Naive thymus-derived CD8-positive, alpha-beta T cell (primary cell): ENCODE measurements at regions not wholly inside any gene's neighbourhood (a gene's known extent, or its start where the extent isn't known, plus 50 kb on each side); places are given as distances from the start of the nearest gene placed in this dataset.

Source experiments
- ATAC-seq, 2 donors: fragments of 150-1000 bp; cut with Tn5 transposase in 1 of 2; sonication (Bioruptor Pico), chemical (Tn5 transposase) in 1 of 2; 1 replicate in 1 of 2; 2 replicates in 1 of 2; pipeline ENCODE4 v1.10.0; 2021; ENCODE audit warnings: mild to moderate bottlenecking in 2 of 2, moderate library complexity in 2 of 2
- POLR2A ChIA-PET: fragments of 350-600 bp; sonication (Branson Sonifier 250); formaldehyde crosslinking; loops from one replicate; lab custom pipeline; 2021; ENCODE audit warnings: antibody characterized with exemption; lab: Charles Lee
- DNase-seq, 10 donors: peaks; one replicate each; pipeline versions ENCODE4 v3.0.0 to v3.0.0-alpha.2; 2020 to 2022
- H3K27ac Mint-ChIP-seq, 10 donors: one replicate each; pipeline ENCODE4 v1.8.0; 2020 to 2022; ENCODE audit warnings: mild to moderate bottlenecking in 10 of 10, mixed read lengths in 10 of 10, moderate library complexity in 4 of 10, inconsistent platforms in 1 of 10
- H3K27me3 Mint-ChIP-seq, 5 donors: one replicate each; pipeline ENCODE4 v1.8.0; 2021 to 2022; ENCODE audit warnings: mixed read lengths in 5 of 5
- H3K36me3 Mint-ChIP-seq, 3 donors: one replicate each; pipeline ENCODE4 v1.8.0; 2020 to 2022; ENCODE audit warnings: mixed read lengths in 3 of 3, mild to moderate bottlenecking in 2 of 3, inconsistent platforms in 1 of 3
- H3K4me1 Mint-ChIP-seq, 4 donors: one replicate each; pipeline ENCODE4 v1.8.0; 2021 to 2022; ENCODE audit warnings: mixed read lengths in 4 of 4
- H3K4me3 Mint-ChIP-seq, 10 donors: one replicate each; pipeline ENCODE4 v1.8.0; 2020 to 2022; ENCODE audit warnings: mild to moderate bottlenecking in 10 of 10, mixed read lengths in 10 of 10, moderate library complexity in 6 of 10, inconsistent platforms in 1 of 10
- H3K9me3 Mint-ChIP-seq, 9 donors: one replicate each; pipeline ENCODE4 v1.8.0; 2020 to 2022; ENCODE audit warnings: mixed read lengths in 9 of 9, mild to moderate bottlenecking in 3 of 9, inconsistent platforms in 1 of 9, moderate library complexity in 1 of 9

DNA sequence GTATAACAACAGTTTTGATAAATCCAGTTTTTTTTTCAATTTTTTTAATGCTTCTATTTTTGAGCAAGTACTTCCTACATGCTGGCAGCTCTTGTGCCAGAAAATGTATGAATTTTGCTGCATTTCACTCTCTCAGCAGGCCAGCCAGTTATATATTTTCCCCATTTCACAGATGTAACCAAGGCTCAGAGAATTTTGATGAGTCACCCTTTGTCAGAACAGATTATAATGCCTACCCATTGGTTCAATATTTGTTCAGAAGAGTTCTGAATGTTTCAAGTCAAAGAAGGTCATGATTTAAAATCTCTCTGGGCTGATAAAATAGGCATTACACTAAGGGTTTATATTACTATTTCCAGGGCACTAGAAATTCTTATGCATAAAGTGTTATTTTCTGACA is 452.2 kb downstream of the RWDD3 start:
- H3K4me3 Mint-ChIP-seq, result no peak overlapping the region
- H3K4me1 Mint-ChIP-seq, result no peaks in the 10 kb centered on the region
- H3K27ac Mint-ChIP-seq, result no peak overlapping the region
- H3K36me3 Mint-ChIP-seq, result peaks cover 0 to 7% (median 0%) of the 10 kb centered on the region in 3 donors
- peaks cover 0 to 14% (median 0%) of the 10 kb centered on the region in 9 donors for H3K9me3 Mint-ChIP-seq
- POLR2A ChIA-PET, result no interaction called here
- no peak for DNase-seq
- peaks cover 0 to 4% (median 0%) of the 10 kb centered on the region in 5 donors for H3K27me3 Mint-ChIP-seq
- ATAC-seq, result no peak

DNA sequence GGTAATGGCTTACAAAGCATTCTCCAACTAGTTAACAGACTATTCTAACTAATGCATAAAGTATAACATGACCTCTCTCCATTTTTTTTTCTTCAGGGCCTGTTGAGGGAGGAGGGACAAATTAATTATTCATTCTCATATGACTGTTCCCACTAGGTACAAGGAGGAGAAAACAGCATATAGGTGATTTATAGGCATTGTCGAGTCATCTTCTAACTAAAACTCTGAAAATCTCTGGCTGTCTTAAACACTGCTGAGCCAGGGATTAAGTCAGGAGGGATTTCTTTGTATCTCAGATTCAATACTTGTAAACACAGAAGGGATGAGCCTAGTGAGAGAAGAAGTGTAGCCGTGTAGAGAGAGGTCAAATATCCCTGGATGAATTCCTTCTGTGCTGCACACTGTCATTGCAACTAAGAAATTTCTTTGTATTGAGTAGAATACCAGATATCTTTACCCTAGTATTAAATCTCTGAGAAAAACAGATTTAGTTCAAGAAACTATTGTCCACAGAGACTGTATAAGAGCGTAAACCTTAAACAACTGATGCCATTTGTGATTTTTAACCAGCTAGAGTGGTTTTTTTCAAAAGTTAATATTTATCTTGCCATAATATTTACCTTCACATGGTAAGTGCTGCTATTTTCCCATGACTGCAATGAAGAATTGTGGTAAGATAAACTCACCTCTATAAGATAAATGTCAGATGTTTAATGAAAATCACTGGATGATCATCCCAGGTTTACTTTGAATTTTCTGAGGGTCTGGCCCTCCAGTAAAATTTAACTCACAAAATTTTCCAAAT is 465.3 kb downstream of the RWDD3 start:
- Mint-ChIP-seq H3K4me1 (no peaks in the 10 kb centered on the region), H3K27ac (no peak overlapping the region), H3K36me3 (peaks cover 0 to 7% (median 0%) of the 10 kb centered on the region in 3 donors), H3K9me3 (peaks cover 13 to 39% (median 19%) of the 10 kb centered on the region in 9 donors), H3K4me3 (no peak overlapping the region), H3K27me3 (peaks cover 0 to 3% (median 0%) of the 10 kb centered on the region in 5 donors)
- POLR2A ChIA-PET, result no interaction called here
- ATAC-seq (no peak), DNase-seq (no peak)

- no peak for ATAC-seq
- POLR2A ChIA-PET, result no interaction called here
- no peaks in the 10 kb centered on the region for H3K4me1 Mint-ChIP-seq
- no peak for DNase-seq
- H3K27ac Mint-ChIP-seq, result no peak overlapping the region
- H3K9me3 Mint-ChIP-seq, result peaks cover 18 to 44% (median 28%) of the 10 kb centered on the region in 9 donors
- H3K36me3 Mint-ChIP-seq, result peaks cover 0 to 13% (median 0%) of the 10 kb centered on the region in 3 donors
- peaks cover 0 to 3% (median 0%) of the 10 kb centered on the region in 5 donors for H3K27me3 Mint-ChIP-seq
- H3K4me3 Mint-ChIP-seq, result no peak overlapping the region
Observed at GRCh38 chr1:95701450-95702173, 467.6 kb downstream of the RWDD3 start.

DNA sequence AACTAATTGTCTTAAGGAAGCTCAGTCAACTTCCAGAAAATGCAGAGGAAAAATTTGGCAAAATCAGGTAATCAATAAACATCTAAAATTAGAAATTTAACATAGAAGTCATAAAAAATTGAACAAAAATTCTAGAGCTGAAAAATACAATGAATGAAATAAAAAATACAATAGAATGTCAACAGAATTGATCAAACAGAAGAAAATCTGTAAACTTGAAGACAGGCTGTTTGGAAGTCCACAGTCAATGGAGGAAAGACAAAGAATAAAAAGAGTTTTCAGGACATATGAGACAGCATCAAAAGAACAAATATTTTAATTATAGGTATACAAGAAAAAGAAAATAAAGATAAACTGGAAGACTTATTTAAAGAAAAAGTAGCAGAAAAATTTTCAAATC is 469.0 kb downstream of the RWDD3 start:
- H3K4me3 Mint-ChIP-seq, result no peak overlapping the region
- peaks cover 0 to 13% (median 0%) of the 10 kb centered on the region in 3 donors for H3K36me3 Mint-ChIP-seq
- H3K4me1 Mint-ChIP-seq, result no peaks in the 10 kb centered on the region
- POLR2A ChIA-PET, result no interaction called here
- peaks cover 21 to 49% (median 30%) of the 10 kb centered on the region in 9 donors for H3K9me3 Mint-ChIP-seq
- H3K27ac Mint-ChIP-seq, result no peak overlapping the region
- peaks cover 0 to 3% (median 0%) of the 10 kb centered on the region in 5 donors for H3K27me3 Mint-ChIP-seq
- DNase-seq (no peak), ATAC-seq (no peak)

- ATAC-seq (no peak), DNase-seq (no peak)
- Mint-ChIP-seq H3K9me3 (peaks cover 0 to 22% (median 0%) of the 10 kb centered on the region in 9 donors), H3K4me1 (no peaks in the 10 kb centered on the region), H3K4me3 (no peak overlapping the region), H3K36me3 (no peaks in the 10 kb centered on the region), H3K27ac (no peak overlapping the region), H3K27me3 (no peaks in the 10 kb centered on the region)
- POLR2A ChIA-PET, result no interaction called here
Observed at GRCh38 chr1:95716097-95716496, 482.1 kb downstream of the RWDD3 start.

DNA sequence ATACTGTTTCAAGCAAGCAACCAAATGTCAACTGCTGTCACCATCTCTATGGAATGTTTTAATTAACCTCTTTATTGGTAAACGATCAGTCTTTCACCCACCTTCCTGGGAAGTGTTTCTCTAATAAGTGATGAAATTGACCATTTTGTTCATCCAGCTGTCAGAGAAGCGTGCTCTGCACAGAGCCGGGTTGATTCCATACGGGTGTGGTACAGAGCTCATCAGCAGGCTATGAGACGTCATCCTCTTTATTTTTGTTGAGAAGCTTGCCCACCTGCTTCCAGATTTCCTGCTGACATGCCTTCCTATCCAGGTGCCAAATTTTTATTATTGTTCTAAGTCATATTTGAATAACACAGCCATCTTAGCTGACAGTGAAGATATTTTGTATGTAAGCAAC is 482.5 kb downstream of the RWDD3 start:
- POLR2A ChIA-PET, result no interaction called here
- H3K9me3 Mint-ChIP-seq, result peaks cover 0 to 22% (median 3%) of the 10 kb centered on the region in 9 donors

GRCh38 chr1:95723346-95723745 is 489.3 kb downstream of the RWDD3 start:
- ATAC-seq (no peak), DNase-seq (no peak)
- no peaks in the 10 kb centered on the region for H3K4me1 Mint-ChIP-seq
- no peaks in the 10 kb centered on the region for H3K36me3 Mint-ChIP-seq
- H3K27me3 Mint-ChIP-seq, result no peaks in the 10 kb centered on the region
- H3K4me3 Mint-ChIP-seq, result no peak overlapping the region
- H3K9me3 Mint-ChIP-seq, result peaks cover 0 to 17% (median 0%) of the 10 kb centered on the region in 9 donors
- no peak overlapping the region for H3K27ac Mint-ChIP-seq
- POLR2A ChIA-PET, result no interaction called here

More for the DNA sequence above, 482.5 kb downstream of the RWDD3 start:
- H3K27me3 Mint-ChIP-seq, result no peaks in the 10 kb centered on the region
- no peaks in the 10 kb centered on the region for H3K4me1 Mint-ChIP-seq
- no peak for DNase-seq
- H3K4me3 Mint-ChIP-seq, result no peak overlapping the region
- no peaks in the 10 kb centered on the region for H3K36me3 Mint-ChIP-seq
- ATAC-seq, result no peak
- no peak overlapping the region for H3K27ac Mint-ChIP-seq

- ATAC-seq (no peak), DNase-seq (no peak)
- Mint-ChIP-seq H3K27me3 (no peaks in the 10 kb centered on the region), H3K9me3 (peaks cover 0 to 17% (median 10%) of the 10 kb centered on the region in 9 donors), H3K36me3 (no peaks in the 10 kb centered on the region), H3K4me1 (no peaks in the 10 kb centered on the region), H3K4me3 (no peak overlapping the region), H3K27ac (no peak overlapping the region)
- POLR2A ChIA-PET, result no interaction called here
Observed at GRCh38 chr1:95728841-95729240, 494.8 kb downstream of the RWDD3 start.

- no peaks in the 10 kb centered on the region for H3K27me3 Mint-ChIP-seq
- POLR2A ChIA-PET, result no interaction called here
- ATAC-seq (no peak), DNase-seq (no peak)
- H3K27ac Mint-ChIP-seq, result no peak overlapping the region
- H3K9me3 Mint-ChIP-seq, result peaks cover 2 to 24% (median 11%) of the 10 kb centered on the region in 9 donors
- H3K36me3 Mint-ChIP-seq, result no peaks in the 10 kb centered on the region
- H3K4me3 Mint-ChIP-seq, result no peak overlapping the region
- H3K4me1 Mint-ChIP-seq, result no peaks in the 10 kb centered on the region
Observed at GRCh38 chr1:95730986-95731385, 497.0 kb downstream of the RWDD3 start.

GRCh38 chr1:95731466-95731865 is 497.5 kb downstream of the RWDD3 start:
- Mint-ChIP-seq H3K4me3 (no peak overlapping the region), H3K36me3 (no peaks in the 10 kb centered on the region), H3K27ac (no peak overlapping the region), H3K4me1 (no peaks in the 10 kb centered on the region), H3K9me3 (peaks cover 2 to 27% (median 11%) of the 10 kb centered on the region in 9 donors), H3K27me3 (no peaks in the 10 kb centered on the region)
- no peak for DNase-seq
- ATAC-seq, result no peak
- POLR2A ChIA-PET, result no interaction called here

DNA sequence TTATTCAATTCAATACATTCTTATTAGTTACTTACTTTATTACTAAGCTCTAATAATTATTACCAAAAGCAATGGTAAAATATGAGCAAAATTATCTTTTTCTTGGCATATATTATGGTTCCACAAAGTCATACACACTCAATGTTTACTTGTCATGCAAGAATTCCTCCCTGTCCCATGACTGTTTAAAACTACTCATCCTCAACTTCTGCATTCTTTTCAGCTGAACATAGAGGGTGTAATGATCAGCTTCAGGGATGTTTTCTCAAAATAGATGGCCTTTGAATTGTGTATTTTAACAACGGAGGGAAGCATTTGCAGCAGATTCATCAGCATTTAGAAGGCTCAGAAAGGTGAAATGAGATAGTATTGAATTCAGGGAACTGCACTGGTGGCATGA is 499.0 kb downstream of the RWDD3 start:
- H3K27me3 Mint-ChIP-seq, result no peaks in the 10 kb centered on the region
- no peaks in the 10 kb centered on the region for H3K4me1 Mint-ChIP-seq
- no peak for DNase-seq
- H3K4me3 Mint-ChIP-seq, result no peak overlapping the region
- peaks cover 2 to 20% (median 11%) of the 10 kb centered on the region in 9 donors for H3K9me3 Mint-ChIP-seq
- no peak for ATAC-seq
- POLR2A ChIA-PET, result no interaction called here
- H3K36me3 Mint-ChIP-seq, result no peaks in the 10 kb centered on the region
- no peak overlapping the region for H3K27ac Mint-ChIP-seq

- Mint-ChIP-seq H3K27me3 (no peaks in the 10 kb centered on the region), H3K9me3 (peaks cover 2 to 20% (median 12%) of the 10 kb centered on the region in 9 donors), H3K27ac (no peak overlapping the region), H3K4me3 (no peak overlapping the region), H3K36me3 (no peaks in the 10 kb centered on the region), H3K4me1 (no peaks in the 10 kb centered on the region)
- no peak for ATAC-seq
- no peak for DNase-seq
- POLR2A ChIA-PET, result no interaction called here
Observed at GRCh38 chr1:95733671-95734070, 499.7 kb downstream of the RWDD3 start.

GRCh38 chr1:95734560-95734959 is 500.6 kb downstream of the RWDD3 start:
- no peak for DNase-seq
- Mint-ChIP-seq H3K4me1 (no peaks in the 10 kb centered on the region), H3K27ac (no peak overlapping the region), H3K9me3 (peaks cover 2 to 22% (median 16%) of the 10 kb centered on the region in 9 donors), H3K27me3 (no peaks in the 10 kb centered on the region), H3K36me3 (no peaks in the 10 kb centered on the region), H3K4me3 (no peak overlapping the region)
- ATAC-seq, result no peak
- POLR2A ChIA-PET, result no interaction called here
